Stimulated activated naive CD8-positive, alpha-beta T cell treated with anti-CD3 and anti-CD28 coated beads, Interleukin-15, amount 100 ng/mL, for 72 hours (primary cell): ENCODE measurements at regions not wholly inside any gene's neighbourhood (a gene's known extent, or its start where the extent isn't known, plus 50 kb on each side); places are given as distances from the start of the nearest gene placed in this dataset.
"Not testable (repeated sequence)": the region's sequence is repeated elsewhere in the genome, so short reads cannot be mapped to it uniquely, and the experiment has no call there.

Experiments
- ATAC-seq: fragments of 150-1000 bp; cut with Tn5 transposase; 2 replicates; pipeline ENCODE4 v1.10.0; 2021; ENCODE audit warnings: mild to moderate bottlenecking, moderate library complexity
- DNase-seq, 2 donors: peaks; one replicate each; pipeline ENCODE4 v3.0.0; 2021 to 2022
- H3K27ac Mint-ChIP-seq, 2 donors: one replicate each; pipeline ENCODE4 v1.8.0; 2022; ENCODE audit warnings: mild to moderate bottlenecking in 2 of 2, mixed read lengths in 2 of 2, moderate library complexity in 2 of 2
- H3K27me3 Mint-ChIP-seq: one replicate; pipeline ENCODE4 v1.8.0; 2022; ENCODE audit warnings: mixed read lengths
- H3K4me1 Mint-ChIP-seq: one replicate; pipeline ENCODE4 v1.8.0; 2022; ENCODE audit warnings: mild to moderate bottlenecking, mixed read lengths
- H3K4me3 Mint-ChIP-seq, 2 donors: one replicate each; pipeline ENCODE4 v1.8.0; 2022; ENCODE audit warnings: mild to moderate bottlenecking in 2 of 2, mixed read lengths in 2 of 2, moderate library complexity in 1 of 2
- H3K9me3 Mint-ChIP-seq, 2 donors: one replicate each; pipeline ENCODE4 v1.8.0; 2022; ENCODE audit warnings: mixed read lengths in 2 of 2

- DNase-seq (no peak), ATAC-seq (no peak)
- Mint-ChIP-seq H3K27ac (no peak overlapping the region), H3K4me1 (no peaks in the 10 kb centered on the region), H3K27me3 (peaks cover 17% of the 10 kb centered on the region), H3K4me3 (no peak overlapping the region), H3K9me3 (peaks cover 8 to 16% of the 10 kb centered on the region in 2 donors)
Observed at GRCh38 chr4:8682296-8682695, 89.7 kb downstream of the CPZ start.

- Mint-ChIP-seq H3K9me3 (peaks cover 5 to 16% of the 10 kb centered on the region in 2 donors), H3K27me3 (peaks cover 8% of the 10 kb centered on the region), H3K4me3 (no peak overlapping the region), H3K27ac (no peak overlapping the region), H3K4me1 (no peaks in the 10 kb centered on the region)
- DNase-seq (no peak), ATAC-seq (no peak)
Observed at GRCh38 chr4:8681391-8681790, 88.8 kb downstream of the CPZ start.

- Mint-ChIP-seq H3K27me3 (peaks cover 6% of the 10 kb centered on the region), H3K27ac (no peak overlapping the region), H3K4me3 (no peak overlapping the region), H3K9me3 (peaks cover 7 to 26% of the 10 kb centered on the region in 2 donors), H3K4me1 (no peaks in the 10 kb centered on the region)
- ATAC-seq: no peak
- no peak for DNase-seq
Observed at GRCh38 chr4:8679032-8679431, 86.5 kb downstream of the CPZ start.

- no peak overlapping the region for H3K4me3 Mint-ChIP-seq
- H3K9me3 Mint-ChIP-seq: peaks cover 7 to 17% of the 10 kb centered on the region in 2 donors
- H3K27ac Mint-ChIP-seq: no peak overlapping the region
- H3K27me3 Mint-ChIP-seq: peaks cover 16% of the 10 kb centered on the region
- ATAC-seq (no peak), DNase-seq (no peak)
- H3K4me1 Mint-ChIP-seq: no peaks in the 10 kb centered on the region
Observed at GRCh38 chr4:8676676-8677075, 84.1 kb downstream of the CPZ start.

GRCh38 chr4:8675906-8676305 is 83.3 kb downstream of the CPZ start:
- Mint-ChIP-seq H3K4me3 (no peak overlapping the region), H3K27ac (no peak overlapping the region), H3K27me3 (peaks cover 22% of the 10 kb centered on the region), H3K9me3 (peaks cover 7 to 17% of the 10 kb centered on the region in 2 donors), H3K4me1 (no peaks in the 10 kb centered on the region)
- DNase-seq: no peak
- ATAC-seq: no peak

GRCh38 chr4:8675383-8675782 is 82.8 kb downstream of the CPZ start:
- peaks cover 7 to 17% of the 10 kb centered on the region in 2 donors for H3K9me3 Mint-ChIP-seq
- H3K27me3 Mint-ChIP-seq: peaks cover 22% of the 10 kb centered on the region
- ATAC-seq (no peak), DNase-seq (no peak)
- no peak overlapping the region for H3K4me3 Mint-ChIP-seq
- H3K27ac Mint-ChIP-seq: no peak overlapping the region
- H3K4me1 Mint-ChIP-seq: no peaks in the 10 kb centered on the region

GRCh38 chr4:8674311-8674885 is 81.8 kb downstream of the CPZ start:
- Mint-ChIP-seq H3K27ac (no peak overlapping the region), H3K4me1 (no peaks in the 10 kb centered on the region), H3K9me3 (peaks cover 7 to 17% of the 10 kb centered on the region in 2 donors), H3K4me3 (no peak overlapping the region), H3K27me3 (peaks cover 22% of the 10 kb centered on the region)
- ATAC-seq (no peak), DNase-seq (no peak)

GRCh38 chr4:8673106-8673505 is 80.5 kb downstream of the CPZ start:
- not testable (repeated sequence) for ATAC-seq

GRCh38 chr4:8672486-8672885 is 79.9 kb downstream of the CPZ start:
- no peak overlapping the region for H3K27ac Mint-ChIP-seq
- no peak overlapping the region for H3K4me3 Mint-ChIP-seq

More at GRCh38 chr4:8673106-8673505, 80.5 kb downstream of the CPZ start:
- DNase-seq, H3K27ac Mint-ChIP-seq, H3K4me1 Mint-ChIP-seq, H3K4me3 Mint-ChIP-seq: not testable (repeated sequence)
- peaks cover 22% of the 10 kb centered on the region for H3K27me3 Mint-ChIP-seq
- peaks cover 7 to 17% of the 10 kb centered on the region in 2 donors for H3K9me3 Mint-ChIP-seq

GRCh38 chr4:8671712-8672290 is 79.2 kb downstream of the CPZ start:
- Mint-ChIP-seq H3K27me3 (peaks cover 22% of the 10 kb centered on the region), H3K27ac (no peak overlapping the region), H3K9me3 (peaks cover 6 to 14% of the 10 kb centered on the region in 2 donors), H3K4me3 (no peak overlapping the region), H3K4me1 (no peaks in the 10 kb centered on the region)
- ATAC-seq (no peak), DNase-seq (no peak)

More at GRCh38 chr4:8672486-8672885, 79.9 kb downstream of the CPZ start:
- no peak for ATAC-seq
- DNase-seq: no peak
- Mint-ChIP-seq H3K27me3 (peaks cover 22% of the 10 kb centered on the region), H3K9me3 (peaks cover 7 to 17% of the 10 kb centered on the region in 2 donors), H3K4me1 (no peaks in the 10 kb centered on the region)
